HG03521 (cell line): ENCODE measurements at regions not wholly inside any gene's neighbourhood (a gene's known extent, or its start where the extent isn't known, plus 50 kb on each side); places are given as distances from the start of the nearest gene placed in this dataset.
"Not testable (repeated sequence)": the region's sequence is repeated elsewhere in the genome, so short reads cannot be mapped to it uniquely, and the experiment has no call there.

Experiments
- ATAC-seq: cut with Tn5 transposase; IDR thresholded peaks from one replicate; pipeline ENCODE4 v1.9.1; 2021; ENCODE audit warnings: mild to moderate bottlenecking, moderate library complexity; ENCODE audit not compliant: unreplicated experiment

DNA sequence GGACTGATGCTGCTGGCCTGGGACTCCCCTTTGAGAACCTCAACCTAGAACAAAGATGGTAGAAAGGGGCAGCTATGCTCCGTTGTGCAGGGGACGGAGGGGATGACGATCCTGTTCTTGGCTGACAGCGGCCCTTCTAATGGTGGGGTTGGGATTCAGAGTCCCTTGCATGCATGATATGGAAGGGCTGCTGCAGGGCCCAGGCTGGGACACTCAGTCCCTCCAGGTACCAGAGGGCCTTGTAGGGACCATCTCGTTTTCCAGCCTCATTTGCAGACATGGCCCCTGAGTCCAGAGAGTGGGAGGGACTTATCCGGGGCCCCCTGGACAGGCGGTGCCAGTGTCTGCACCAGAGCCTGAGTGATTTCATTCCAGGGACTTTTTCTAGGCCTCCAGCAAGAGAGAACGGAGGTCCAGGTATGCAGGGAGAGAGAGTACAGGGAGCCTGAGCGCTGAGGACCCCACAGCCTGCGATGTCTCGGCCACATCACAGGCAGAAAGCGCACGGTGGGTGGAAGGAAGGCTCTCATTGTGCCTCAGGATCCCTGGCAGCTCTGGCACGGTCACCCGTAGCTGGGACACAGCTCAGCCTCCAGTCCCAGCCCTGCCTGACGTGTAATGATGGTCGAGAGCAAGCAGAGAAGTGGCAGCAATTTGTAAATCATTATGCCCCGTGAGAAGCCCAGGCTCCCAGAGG, 860.8 kb downstream of the TBC1D22A start:
- ATAC-seq = no peak

DNA sequence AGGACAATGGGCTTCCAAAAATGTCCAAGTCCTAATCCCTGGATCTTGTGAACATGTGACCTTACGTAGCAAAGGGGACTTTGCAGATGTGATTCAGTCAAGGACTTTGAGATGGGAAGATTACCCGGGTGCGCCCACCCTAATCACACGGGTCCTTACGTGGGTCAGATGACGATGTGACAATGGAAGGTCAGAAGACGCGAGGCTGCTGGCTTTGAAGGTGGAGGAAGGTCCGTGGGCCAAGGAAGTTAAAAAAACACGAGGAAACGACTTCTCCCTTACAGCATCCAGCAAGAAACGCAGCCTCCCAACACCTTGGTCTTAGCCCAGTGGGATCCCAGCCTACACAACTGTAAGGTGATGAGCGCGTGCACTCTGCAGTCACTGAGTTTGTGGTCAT, 860.1 kb downstream of the TBC1D22A start:
- ATAC-seq = no peak

DNA sequence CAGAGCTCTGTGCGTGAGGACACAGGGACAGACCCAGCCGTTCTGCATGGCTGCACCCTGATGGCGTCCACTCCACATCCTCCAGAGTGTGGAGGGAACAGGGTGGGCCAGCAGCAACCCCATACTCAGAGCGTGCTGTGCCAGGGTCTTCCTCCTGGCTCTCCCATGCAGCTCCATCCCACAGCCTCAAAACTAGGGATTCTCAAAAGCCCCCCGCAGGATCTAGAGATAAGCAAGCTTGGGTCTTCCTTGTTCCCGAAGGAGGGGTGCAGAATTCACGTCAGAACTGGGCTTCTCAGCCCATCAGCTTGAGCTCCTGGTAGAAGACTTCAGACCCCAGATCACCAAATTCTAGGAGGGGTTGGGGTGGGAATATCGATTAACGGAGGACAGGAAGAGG, 858.8 kb downstream of the TBC1D22A start:
- no peak for ATAC-seq

DNA sequence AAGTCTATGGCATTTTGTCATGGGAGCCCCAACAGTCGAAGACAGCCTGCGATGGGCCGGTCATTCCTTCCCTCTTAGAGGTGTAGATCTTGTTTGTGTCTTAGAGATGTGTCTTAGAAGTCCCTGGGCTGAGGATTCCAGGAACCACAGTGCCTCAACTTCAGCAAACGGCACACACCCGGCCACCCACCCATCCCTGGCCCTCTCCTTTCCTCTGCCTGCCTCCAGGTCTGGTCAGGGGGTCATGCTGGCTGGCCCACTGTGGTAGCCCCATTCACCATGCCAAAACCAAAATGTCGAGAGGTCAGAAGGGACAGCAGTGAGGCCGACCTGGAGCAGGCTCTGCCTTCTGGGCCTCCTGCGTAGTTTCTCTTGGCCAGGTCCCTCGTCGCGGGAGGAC, 857.9 kb downstream of the TBC1D22A start:
- ATAC-seq = no peak

DNA sequence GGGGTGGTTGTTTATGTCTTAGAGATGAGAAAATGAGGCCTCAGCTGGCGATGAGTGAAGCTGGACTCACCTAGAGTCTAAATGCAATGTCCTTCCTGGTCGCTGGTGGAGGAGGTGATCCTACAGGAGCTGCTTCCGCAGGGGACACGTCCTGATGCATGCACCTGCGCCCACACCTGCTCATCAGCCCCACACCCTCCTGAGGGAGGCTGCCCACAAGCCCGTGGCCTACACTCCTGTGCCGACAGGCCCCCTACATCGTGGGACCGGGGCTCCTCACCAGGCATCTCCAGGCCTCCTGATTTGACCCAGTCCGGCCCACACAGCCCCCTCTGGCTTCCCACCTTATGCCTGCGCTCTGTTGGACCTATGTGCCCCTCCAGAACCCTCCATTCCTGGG, 857.2 kb downstream of the TBC1D22A start:
- ATAC-seq = no peak

DNA sequence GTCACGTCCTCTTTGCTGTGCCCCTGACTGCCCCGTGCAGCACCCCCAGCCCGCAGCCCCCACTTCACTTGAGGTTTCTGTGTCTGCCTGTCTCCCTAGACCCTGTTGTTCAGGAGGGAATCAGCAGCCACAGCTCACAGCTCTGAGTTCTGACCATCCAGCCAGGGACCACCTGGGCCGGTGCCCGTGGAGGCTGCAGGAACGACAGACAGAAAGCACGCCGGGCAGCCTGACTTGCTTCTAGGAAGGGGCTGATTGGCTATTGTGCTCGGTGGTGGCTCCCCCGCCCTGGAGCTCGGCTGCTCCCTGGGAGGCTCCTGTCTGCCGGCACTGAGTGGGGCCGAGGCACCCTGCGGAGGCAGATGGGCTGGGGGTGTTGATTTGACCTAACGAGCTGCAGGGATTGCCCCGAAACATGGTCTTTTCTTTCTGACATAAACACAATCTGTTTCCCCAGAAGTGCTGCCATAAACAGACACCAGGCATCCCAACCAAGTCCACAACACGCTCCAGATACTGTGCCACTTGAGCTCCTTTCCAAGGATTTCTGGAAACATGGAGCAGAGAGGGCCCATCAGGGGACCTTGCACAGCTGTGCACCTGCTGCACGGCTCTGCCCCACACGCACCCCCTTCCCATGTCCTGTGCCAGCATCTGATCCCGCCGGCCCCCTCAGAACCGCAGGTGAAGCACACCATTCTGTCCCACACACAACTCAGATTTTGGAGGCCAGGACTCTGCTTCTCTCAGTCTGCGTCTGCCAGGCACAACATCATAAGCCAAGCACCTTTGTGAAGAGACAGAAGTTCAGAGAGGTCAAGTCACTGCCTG, 855.9 kb downstream of the TBC1D22A start:
- ATAC-seq = no peak

DNA sequence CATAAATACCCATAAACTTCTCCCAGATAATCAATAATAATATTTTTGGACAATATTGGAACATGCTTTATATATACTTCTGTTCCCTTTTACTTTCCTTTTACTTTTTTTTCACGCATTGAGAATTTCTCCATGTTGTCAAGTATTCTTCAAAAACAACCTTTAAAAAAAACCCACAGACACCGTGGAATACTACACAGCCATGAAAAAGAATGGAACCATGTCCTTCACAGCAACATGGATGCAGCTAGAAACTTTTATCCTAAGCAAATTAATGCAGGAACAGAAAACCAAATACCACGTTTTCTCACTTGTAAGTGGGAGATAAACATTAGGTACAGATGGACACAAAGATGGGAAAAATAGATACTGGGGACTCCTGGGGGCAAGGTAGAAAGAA, 854.7 kb downstream of the TBC1D22A start:
- no peak for ATAC-seq

DNA sequence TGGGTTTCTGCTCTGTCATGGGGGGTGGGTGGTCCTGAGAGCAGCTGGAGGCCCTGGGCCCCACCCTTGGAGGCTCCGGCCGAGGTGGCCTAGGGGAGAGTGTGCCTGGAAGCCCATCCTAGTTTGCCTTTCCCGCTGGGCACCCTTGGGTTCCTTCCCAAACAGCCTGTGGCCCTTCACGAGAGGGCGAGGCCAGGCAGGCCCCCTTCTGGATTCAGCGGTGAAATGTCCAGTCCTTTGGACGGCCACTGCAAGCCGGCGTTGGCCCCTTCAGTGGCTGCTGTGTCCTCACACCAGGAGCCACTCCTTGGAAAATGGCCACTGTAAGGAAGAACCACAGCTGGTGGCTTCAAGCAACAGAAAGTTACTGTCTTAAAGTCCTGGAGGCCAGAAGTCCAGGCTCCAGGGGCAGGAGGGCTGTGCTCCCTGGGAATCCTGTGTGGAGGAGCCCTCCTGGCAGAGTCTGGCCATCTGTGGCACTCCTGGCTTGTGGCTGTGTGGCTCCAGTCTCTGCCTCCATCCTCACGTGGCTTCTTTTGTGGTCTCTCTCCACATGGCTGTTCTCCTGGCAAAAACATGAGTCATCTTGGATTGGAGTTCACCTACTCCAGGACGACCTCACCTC, 854.1 kb downstream of the TBC1D22A start:
- no peak for ATAC-seq

DNA sequence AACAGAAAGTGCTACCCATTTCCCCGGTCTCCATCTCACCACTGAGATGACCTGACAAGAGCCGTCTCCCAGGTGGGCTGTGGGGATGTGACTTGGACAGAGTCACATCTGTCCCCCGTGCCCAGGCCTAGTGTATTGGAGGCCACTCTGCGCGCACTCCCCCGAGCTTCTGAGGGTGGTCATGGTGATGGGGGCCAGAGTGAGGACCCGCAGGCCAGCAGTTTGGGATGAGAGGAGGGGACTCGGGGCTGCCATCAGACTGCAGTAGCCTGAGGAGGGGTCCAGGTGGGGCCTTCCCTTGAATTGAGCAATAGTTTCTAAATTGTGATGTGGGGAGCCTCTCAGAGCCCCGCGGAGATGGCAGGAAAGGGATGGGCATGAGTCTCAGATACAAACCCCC, 852.6 kb downstream of the TBC1D22A start:
- no peak for ATAC-seq

DNA sequence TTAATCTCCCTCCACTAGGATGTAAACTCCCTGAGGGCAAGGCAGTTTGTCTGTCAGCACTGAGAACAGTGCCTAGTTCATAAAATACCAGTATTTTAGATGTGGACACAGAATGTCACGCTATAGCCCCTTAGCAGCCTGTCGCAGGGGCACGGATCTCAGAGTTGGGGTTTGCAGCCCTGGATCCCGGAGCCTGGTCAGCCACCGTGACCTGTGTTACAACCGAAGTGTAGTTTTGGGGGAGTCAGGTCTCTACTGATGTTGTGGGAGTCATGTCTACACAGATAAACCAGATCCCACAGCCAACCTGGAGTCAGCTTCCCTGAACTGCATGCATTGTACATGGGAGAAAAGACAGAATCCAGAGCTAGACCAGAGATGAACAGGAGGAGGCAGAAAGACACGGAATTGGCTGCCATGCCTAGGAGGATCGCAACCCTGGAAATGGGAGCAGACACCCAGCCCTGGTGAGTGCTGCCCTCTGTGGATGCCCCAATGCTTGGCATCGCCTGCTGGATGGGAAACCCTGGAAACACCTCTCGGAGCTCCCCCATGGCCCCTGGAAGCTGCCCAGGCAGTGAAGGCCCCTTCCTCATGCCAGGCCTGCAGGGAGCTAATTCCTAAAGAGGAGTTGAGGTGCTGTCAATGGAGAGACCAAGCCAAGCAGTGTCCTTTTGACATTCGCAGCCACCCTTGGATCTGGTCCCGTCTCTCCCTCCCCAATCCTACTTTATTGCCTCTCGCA, 851.3 kb downstream of the TBC1D22A start:
- no peak for ATAC-seq

DNA sequence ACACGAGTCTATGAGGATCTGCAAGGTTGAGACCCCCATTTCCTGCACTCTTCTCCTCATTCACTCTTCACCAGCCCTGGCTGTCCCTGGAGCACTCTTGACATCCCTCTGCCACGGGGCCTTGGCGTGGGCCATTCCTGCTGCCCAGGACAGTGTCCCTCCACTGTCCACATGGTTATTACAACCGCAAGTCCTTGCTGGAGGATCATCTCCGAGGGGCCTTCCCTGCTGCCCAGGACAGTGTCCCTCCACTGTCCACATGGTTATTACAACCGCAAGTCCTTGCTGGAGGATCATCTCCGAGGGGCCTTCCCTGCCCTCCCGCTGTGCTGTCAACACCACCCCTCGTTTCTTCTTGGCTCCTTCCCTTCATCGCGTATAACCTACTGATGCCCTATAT, 850.7 kb downstream of the TBC1D22A start:
- not testable (repeated sequence) for ATAC-seq

DNA sequence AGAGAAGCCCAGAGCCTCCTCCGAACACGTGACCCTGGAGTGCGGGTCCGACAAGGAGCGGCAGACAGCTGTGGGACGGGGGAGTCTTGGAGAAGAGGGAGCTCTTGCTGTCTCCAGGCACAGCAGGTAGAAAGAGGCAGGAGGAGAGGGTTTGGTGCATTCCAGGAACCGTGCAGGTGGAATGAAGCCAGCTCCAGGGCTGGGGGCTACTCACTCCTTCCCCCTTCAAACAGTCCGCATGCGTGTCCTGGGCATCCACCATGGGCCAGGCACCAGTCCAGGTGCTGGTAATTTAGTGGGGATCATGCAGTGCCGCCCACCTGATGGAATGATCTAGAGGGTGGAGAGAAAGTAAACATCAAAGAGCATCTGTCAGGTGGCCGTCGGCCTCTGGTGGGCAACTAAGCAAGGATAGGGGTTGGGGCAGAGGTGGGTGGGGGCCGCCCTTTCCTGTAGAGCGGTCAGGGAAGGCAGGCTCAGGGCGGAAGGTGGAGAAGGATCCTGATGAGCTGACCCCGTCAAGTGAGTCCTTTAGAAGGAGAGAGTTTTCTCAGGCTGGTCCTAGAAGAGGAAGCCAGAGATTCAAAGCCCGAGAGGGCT, 850.0 kb downstream of the TBC1D22A start:
- ATAC-seq = no peak

DNA sequence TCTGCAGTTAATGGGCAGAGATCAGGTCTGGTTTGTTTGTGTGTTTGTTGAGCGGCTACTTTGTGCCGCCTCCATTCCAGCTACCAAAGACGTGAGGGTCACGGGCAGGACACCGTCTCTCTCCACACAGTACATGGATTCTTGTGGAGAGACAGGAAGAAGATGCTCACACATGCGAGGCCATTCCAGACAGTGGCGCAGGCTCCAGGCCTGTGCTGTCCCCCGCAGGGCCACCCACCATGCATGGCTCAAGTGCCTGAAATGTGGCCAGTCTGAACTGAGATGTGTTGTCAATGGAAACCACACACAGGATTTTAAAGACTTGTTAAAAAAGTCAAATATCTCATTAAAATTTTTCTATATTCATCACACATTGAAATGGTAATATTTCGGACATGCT, 848.3 kb downstream of the TBC1D22A start:
- no peak for ATAC-seq

DNA sequence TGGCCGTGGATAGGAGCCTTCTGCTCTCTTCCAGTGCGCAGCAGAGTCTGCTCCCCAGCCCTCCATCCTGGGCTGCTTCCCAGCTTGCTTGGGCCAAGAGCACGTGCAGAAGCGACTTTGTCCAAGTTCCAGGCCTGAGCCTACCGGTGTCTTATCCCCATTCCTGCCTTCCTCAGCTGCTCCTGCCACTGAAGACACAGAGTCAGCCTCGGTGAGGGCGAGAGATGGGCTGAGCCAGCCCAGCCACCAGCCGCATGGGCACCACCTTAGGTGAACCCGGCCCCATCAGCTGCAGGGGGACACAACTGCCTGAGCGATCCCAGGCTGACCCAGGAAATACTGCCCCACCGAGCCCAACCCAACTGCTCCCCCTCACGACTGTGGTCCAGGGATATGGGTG, 847.8 kb downstream of the TBC1D22A start:
- no peak for ATAC-seq

DNA sequence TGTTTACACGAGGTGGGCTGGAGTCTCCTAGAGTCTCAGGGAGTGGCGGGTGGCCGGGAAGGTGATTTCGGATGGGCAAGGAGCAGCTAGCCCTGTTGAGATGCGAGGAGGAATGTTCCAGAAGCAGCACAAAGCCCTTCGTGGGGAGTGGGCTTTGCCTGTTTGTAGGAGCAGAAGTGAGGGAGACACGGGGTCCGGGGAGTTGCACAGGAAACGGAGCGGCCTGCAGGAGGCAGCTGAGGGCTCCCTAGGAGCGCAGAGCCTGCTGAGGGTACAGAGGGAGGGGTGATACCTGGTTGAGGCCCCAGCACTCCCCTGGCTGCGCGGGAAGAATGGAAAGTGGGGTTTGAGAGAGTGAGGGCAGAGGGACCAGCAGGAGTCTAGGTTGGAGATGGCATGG, 847.2 kb downstream of the TBC1D22A start:
- ATAC-seq = no peak

DNA sequence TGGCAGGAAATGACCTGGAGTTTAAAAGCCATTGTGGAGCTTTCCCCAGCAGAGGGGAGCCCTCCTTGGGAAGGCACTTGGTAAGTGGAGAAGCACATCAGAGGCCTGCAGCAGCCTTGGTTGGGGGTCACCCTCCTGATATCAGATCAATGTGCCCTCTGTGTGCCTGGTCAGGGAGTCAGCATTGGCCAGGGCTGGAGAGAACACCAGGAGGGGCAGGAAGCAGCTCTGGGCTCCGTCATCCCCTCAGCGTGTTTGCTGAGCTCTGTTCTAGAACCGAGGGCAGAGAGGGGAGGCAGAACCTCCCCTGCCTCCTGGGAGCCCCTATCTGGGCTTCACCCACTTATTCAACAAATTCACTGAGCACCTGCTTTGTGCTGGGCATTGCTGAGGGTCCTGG, 846.0 kb downstream of the TBC1D22A start:
- ATAC-seq = no peak

DNA sequence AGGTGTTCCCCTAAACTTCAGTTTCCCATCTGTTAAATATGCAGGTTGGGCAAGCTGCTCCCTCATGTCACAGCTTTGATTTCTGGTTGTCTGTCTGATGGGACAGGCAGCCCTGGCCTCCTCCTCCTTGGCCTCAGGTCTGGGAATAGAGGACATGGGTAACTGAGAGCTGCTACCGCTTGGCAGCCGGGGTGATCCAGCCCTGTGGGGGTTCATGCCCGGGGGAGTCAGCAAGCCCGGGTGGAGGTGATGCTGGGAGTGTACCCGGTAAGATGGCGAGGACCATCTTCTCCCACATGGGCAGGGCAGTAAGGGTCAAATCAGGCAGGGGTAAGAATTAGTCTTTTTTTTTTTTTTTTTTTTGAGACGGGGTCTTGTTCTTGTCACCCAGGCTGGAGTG, 845.0 kb downstream of the TBC1D22A start:
- ATAC-seq = no peak

DNA sequence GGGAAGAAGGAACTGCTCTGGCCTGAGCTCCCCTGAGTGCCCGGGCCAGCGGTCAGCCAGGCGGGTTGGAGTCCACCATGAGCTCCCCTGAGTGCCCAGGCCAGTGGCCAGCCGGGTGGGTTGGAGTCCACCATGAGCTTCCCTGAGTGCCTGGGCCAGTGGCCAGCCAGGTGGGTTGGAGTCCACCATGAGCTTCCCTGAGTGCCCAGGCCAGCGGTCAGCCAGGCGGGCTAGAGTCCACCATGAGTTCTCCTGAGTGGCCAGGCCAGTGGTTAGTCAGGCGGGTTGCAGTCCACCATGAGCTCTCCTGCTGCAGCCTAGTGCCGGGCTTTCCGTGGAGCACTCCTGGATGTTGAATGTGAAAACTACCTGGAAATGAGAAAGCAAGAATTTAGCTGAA, 844.0 kb downstream of the TBC1D22A start:
- ATAC-seq = no peak

DNA sequence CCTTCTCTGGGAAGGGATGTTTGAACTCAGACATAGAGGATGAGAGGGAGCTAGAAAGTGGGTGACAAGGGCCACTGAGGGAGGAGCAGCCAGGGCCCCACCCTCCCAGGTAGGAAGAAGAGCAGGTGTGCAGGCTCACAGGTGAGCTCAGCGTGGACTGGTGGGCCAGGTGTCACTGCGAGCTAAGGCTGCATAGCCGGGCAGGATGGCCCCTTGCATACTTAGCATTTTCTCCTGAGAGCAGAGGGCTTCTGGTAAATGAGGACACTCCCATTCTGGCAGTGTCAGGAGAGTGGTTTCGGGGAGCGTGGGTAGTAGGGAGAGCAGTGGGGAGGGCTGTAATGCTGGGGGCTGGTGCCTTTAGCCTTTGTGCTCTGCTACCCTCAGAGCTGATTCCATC, 843.4 kb downstream of the TBC1D22A start:
- no peak for ATAC-seq

DNA sequence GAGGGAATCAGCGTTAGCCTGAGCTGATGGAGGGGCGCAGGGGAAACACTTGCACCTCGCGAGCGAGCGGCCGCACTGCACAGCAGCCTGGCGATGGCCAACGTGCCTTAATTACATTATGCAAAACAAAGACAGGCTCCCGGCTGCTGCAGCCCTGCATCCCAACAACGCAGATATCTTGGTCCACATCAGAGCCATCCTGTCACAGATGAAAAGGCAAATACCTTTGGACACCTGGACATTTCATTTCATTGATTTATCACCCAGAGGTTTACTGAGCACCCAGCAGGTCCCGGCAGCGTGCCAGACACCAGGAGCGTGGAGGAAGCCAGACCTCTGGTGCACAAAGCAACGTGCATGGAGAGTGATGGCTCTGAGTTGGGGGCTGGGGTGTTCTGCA, 843.0 kb downstream of the TBC1D22A start:
- no peak for ATAC-seq

DNA sequence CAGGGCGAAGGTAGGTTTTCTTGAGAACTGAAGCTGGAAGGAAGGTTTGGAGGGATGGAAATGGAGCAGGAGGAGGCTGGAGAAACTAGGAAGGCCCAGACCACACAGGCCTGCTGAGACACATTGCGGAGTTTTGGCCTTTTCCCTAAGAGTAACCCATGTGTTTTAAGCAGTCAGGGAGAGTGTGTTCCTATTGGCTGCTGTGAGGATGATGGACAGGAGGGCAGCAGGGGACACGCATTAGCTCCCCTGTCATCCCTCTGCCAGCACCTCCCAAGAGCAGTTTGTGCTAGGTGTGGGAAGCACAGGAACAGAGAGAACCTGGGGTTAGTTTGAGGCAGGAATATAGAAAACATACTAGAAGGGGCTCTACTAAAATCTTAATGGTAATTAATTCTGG, 842.1 kb downstream of the TBC1D22A start:
- ATAC-seq = no peak
